ENCODE measurements at regions not wholly inside any gene's neighbourhood (a gene's known extent, or its start where the extent isn't known, plus 50 kb on each side); places are given as distances from the start of the nearest gene placed in this dataset.
"Not testable (repeated sequence)": the region's sequence is repeated elsewhere in the genome, so short reads cannot be mapped to it uniquely, and the experiment has no call there.

DNA sequence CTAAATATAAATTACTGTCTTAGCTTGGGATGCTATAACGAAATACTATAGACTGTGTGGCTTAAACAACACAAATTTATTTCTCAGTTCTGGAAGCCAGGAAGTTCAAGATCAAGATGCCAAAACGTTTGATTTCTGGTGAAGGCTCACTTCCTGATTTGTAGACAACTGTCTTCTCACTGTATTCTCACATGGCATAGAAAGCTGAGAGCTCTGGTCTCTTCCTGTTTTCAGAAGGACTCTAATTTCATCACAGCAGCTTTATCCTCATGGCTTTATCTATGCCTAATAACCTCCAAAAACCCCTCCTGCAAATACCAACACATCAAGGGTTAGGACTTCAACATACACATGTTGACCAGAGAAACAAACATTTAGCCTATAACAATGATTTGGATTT is 1795.5 kb downstream of the MRPL39 start:
- Histone ChIP-seq H3K23ac (ENCODE audit: low read length in 2 of 2) (no peak overlapping the region), H4K8ac (ENCODE audit: low read length) (no peak overlapping the region), H2BK120ac (ENCODE audit: low read depth, low read length) (no peak overlapping the region), H3K4me2 (ENCODE audit: low read length, poor library complexity, severe bottlenecking) (no peak overlapping the region), H3K27ac (ENCODE audit: low read length, poor library complexity, severe bottlenecking) (no peak overlapping the region), H2AFZ (ENCODE audit: low read depth, low read length) (no peak overlapping the region), H3K9me3 (ENCODE audit: control insufficient read depth, low read length) (no peaks in the 10 kb centered on the region), H2BK15ac (ENCODE audit: low read depth, poor library complexity, severe bottlenecking) (no peak overlapping the region), H3K4ac (ENCODE audit: low read depth in 1 of 2, low read length in 2 of 2) (no peak overlapping the region), H2BK12ac (ENCODE audit: low read length in 2 of 2) (no peak overlapping the region), H3K36me3 (ENCODE audit: control insufficient read depth in 1 of 2, insufficient read depth in 2 of 2, low read depth in 1 of 2, low read length in 2 of 2) (no peaks in the 10 kb centered on the region), H3K27me3 (ENCODE audit: control insufficient read depth in 1 of 2, insufficient read depth in 1 of 2, low read length in 2 of 2) (no peaks in the 10 kb centered on the region), H3K4me3 (ENCODE audit: insufficient read depth in 1 of 2, low read depth in 1 of 2, low read length in 2 of 2) (no peak overlapping the region), H3K14ac (ENCODE audit: low read length in 2 of 2) (no peak overlapping the region), H2BK5ac (ENCODE audit: low read depth, low read length, poor library complexity, severe bottlenecking) (no peak overlapping the region), H3K79me1 (replicated peaks; ENCODE audit: low read length, poor library complexity, severe bottlenecking) (no peaks in the 10 kb centered on the region), H3K4me1 (ENCODE audit: control insufficient read depth, insufficient read depth, low read depth, low read length) (no peaks in the 10 kb centered on the region), H3K9ac (ENCODE audit: low read length) (no peak overlapping the region), H4K91ac (ENCODE audit: low read length) (no peak overlapping the region), H2AK5ac (ENCODE audit: low read length, severe bottlenecking) (no peak overlapping the region), H3K18ac (ENCODE audit: low read depth in 1 of 2, low read length in 2 of 2) (no peak overlapping the region)
- no peak for DNase-seq
- WGBS = 36% methylated on average over 2 of the region's 2 CpGs

DNA sequence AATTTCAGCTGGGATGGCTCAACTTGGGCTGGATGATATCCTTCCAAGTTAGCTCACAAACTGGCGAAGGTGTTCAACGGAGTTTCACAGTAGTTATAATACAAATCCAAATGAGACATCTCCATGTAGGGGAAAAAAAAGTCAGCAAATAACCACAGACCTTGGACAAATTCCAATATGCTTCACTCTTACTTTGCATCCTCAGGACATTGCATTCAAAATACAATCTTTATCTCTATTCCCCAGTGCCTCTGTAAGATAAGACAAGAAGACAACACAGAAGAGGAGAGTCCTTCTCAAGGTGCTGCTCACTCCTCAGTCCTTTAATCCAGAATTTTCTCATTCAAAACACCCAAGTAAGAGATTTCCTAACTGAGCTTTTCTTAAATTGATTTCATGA is 1797.7 kb downstream of the MRPL39 start:
- H3K4me2 ChIP-seq (ENCODE audit: low read length, poor library complexity, severe bottlenecking) = no peak overlapping the region

GRCh38 chr21:23806966-23807548 is 1800.2 kb downstream of the MRPL39 start:
- not testable (repeated sequence) for H3K4ac ChIP-seq (ENCODE audit: low read depth in 1 of 2, low read length in 2 of 2); H3K23ac ChIP-seq (ENCODE audit: low read length in 2 of 2); H2BK5ac ChIP-seq (ENCODE audit: low read depth, low read length, poor library complexity, severe bottlenecking)

More for the DNA sequence above, 1797.7 kb downstream of the MRPL39 start:
- Histone ChIP-seq H2BK120ac (ENCODE audit: low read depth, low read length) (no peak overlapping the region), H3K14ac (ENCODE audit: low read length in 2 of 2) (no peak overlapping the region), H3K4me3 (ENCODE audit: insufficient read depth in 1 of 2, low read depth in 1 of 2, low read length in 2 of 2) (no peak overlapping the region), H2AK5ac (ENCODE audit: low read length, severe bottlenecking) (no peak overlapping the region), H3K9ac (ENCODE audit: low read length) (no peak overlapping the region), H3K27ac (ENCODE audit: low read length, poor library complexity, severe bottlenecking) (no peak overlapping the region), H3K9me3 (ENCODE audit: control insufficient read depth, low read length) (no peaks in the 10 kb centered on the region), H3K79me1 (replicated peaks; ENCODE audit: low read length, poor library complexity, severe bottlenecking) (no peaks in the 10 kb centered on the region), H3K27me3 (ENCODE audit: control insufficient read depth in 1 of 2, insufficient read depth in 1 of 2, low read length in 2 of 2) (no peaks in the 10 kb centered on the region), H3K4me1 (ENCODE audit: control insufficient read depth, insufficient read depth, low read depth, low read length) (no peaks in the 10 kb centered on the region), H3K4ac (ENCODE audit: low read depth in 1 of 2, low read length in 2 of 2) (no peak overlapping the region), H2BK15ac (ENCODE audit: low read depth, poor library complexity, severe bottlenecking) (no peak overlapping the region), H3K18ac (ENCODE audit: low read depth in 1 of 2, low read length in 2 of 2) (no peak overlapping the region), H4K91ac (ENCODE audit: low read length) (no peak overlapping the region), H2BK12ac (ENCODE audit: low read length in 2 of 2) (no peak overlapping the region), H3K36me3 (ENCODE audit: control insufficient read depth in 1 of 2, insufficient read depth in 2 of 2, low read depth in 1 of 2, low read length in 2 of 2) (no peaks in the 10 kb centered on the region), H4K8ac (ENCODE audit: low read length) (no peak overlapping the region), H3K23ac (ENCODE audit: low read length in 2 of 2) (no peak overlapping the region), H2AFZ (ENCODE audit: low read depth, low read length) (no peak overlapping the region), H2BK5ac (ENCODE audit: low read depth, low read length, poor library complexity, severe bottlenecking) (no peak overlapping the region)
- WGBS = 100% methylated on average over 1 of the region's 2 CpGs
- DNase-seq = no peak

DNA sequence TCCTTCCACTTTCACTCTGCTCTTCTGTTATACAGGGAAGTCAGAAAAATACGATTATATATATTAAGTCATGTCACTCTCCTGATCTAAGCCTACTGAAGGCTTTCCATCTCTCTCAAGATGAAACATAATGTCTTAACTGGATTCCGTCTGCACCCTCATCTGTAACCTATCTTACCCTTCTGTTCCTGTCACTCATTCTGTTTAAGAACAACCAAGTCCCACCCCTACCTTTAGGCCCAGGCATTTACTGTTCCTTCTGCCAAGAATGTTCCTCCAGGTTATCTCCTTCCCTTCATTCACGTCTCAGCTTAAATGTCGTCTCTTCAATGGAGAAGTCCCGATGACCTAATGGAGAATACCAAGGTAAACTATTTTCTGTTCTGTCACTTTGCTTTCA is 1802.4 kb downstream of the MRPL39 start:
- no peak overlapping the region for H3K23ac ChIP-seq (ENCODE audit: low read length in 2 of 2)
- H3K9ac ChIP-seq (ENCODE audit: low read length) = no peak overlapping the region
- WGBS = 78% methylated on average over 4 of the region's 5 CpGs
- H2AFZ ChIP-seq (ENCODE audit: low read depth, low read length) = no peak overlapping the region
- no peak overlapping the region for H2BK15ac ChIP-seq (ENCODE audit: low read depth, poor library complexity, severe bottlenecking)
- no peak overlapping the region for H3K4ac ChIP-seq (ENCODE audit: low read depth in 1 of 2, low read length in 2 of 2)
- H4K91ac ChIP-seq (ENCODE audit: low read length) = no peak overlapping the region
- no peak overlapping the region for H2AK5ac ChIP-seq (ENCODE audit: low read length, severe bottlenecking)
- H3K4me3 ChIP-seq (ENCODE audit: insufficient read depth in 1 of 2, low read depth in 1 of 2, low read length in 2 of 2) = no peak overlapping the region
- no peak overlapping the region for H4K8ac ChIP-seq (ENCODE audit: low read length)
- no peak for DNase-seq
- H3K27ac ChIP-seq (ENCODE audit: low read length, poor library complexity, severe bottlenecking) = no peak overlapping the region
- H3K36me3 ChIP-seq (ENCODE audit: control insufficient read depth in 1 of 2, insufficient read depth in 2 of 2, low read depth in 1 of 2, low read length in 2 of 2) = no peaks in the 10 kb centered on the region
- no peak overlapping the region for H2BK12ac ChIP-seq (ENCODE audit: low read length in 2 of 2)
- H3K79me1 ChIP-seq (replicated peaks; ENCODE audit: low read length, poor library complexity, severe bottlenecking) = no peaks in the 10 kb centered on the region
- H2BK120ac ChIP-seq (ENCODE audit: low read depth, low read length) = no peak overlapping the region
- no peaks in the 10 kb centered on the region for H3K9me3 ChIP-seq (ENCODE audit: control insufficient read depth, low read length)
- no peak overlapping the region for H3K18ac ChIP-seq (ENCODE audit: low read depth in 1 of 2, low read length in 2 of 2)
- H3K14ac ChIP-seq (ENCODE audit: low read length in 2 of 2) = no peak overlapping the region
- H2BK5ac ChIP-seq (ENCODE audit: low read depth, low read length, poor library complexity, severe bottlenecking) = no peak overlapping the region
- H3K4me1 ChIP-seq (ENCODE audit: control insufficient read depth, insufficient read depth, low read depth, low read length) = no peaks in the 10 kb centered on the region
- H3K27me3 ChIP-seq (ENCODE audit: control insufficient read depth in 1 of 2, insufficient read depth in 1 of 2, low read length in 2 of 2) = no peaks in the 10 kb centered on the region
- no peak overlapping the region for H3K4me2 ChIP-seq (ENCODE audit: low read length, poor library complexity, severe bottlenecking)

More at GRCh38 chr21:23806966-23807548, 1800.2 kb downstream of the MRPL39 start:
- not testable (repeated sequence) for H4K8ac ChIP-seq (ENCODE audit: low read length); H2BK12ac ChIP-seq (ENCODE audit: low read length in 2 of 2); H3K9ac ChIP-seq (ENCODE audit: low read length); H3K79me1 ChIP-seq (replicated peaks; ENCODE audit: low read length, poor library complexity, severe bottlenecking); H3K4me3 ChIP-seq (ENCODE audit: insufficient read depth in 1 of 2, low read depth in 1 of 2, low read length in 2 of 2); H3K9me3 ChIP-seq (ENCODE audit: control insufficient read depth, low read length); H2AFZ ChIP-seq (ENCODE audit: low read depth, low read length); H3K27ac ChIP-seq (ENCODE audit: low read length, poor library complexity, severe bottlenecking); H3K36me3 ChIP-seq (ENCODE audit: control insufficient read depth in 1 of 2, insufficient read depth in 2 of 2, low read depth in 1 of 2, low read length in 2 of 2); H4K91ac ChIP-seq (ENCODE audit: low read length); H3K4me2 ChIP-seq (ENCODE audit: low read length, poor library complexity, severe bottlenecking); H2BK120ac ChIP-seq (ENCODE audit: low read depth, low read length); DNase-seq; H3K4me1 ChIP-seq (ENCODE audit: control insufficient read depth, insufficient read depth, low read depth, low read length); H3K18ac ChIP-seq (ENCODE audit: low read depth in 1 of 2, low read length in 2 of 2); H2AK5ac ChIP-seq (ENCODE audit: low read length, severe bottlenecking); H2BK15ac ChIP-seq (ENCODE audit: low read depth, poor library complexity, severe bottlenecking); H3K27me3 ChIP-seq (ENCODE audit: control insufficient read depth in 1 of 2, insufficient read depth in 1 of 2, low read length in 2 of 2); H3K14ac ChIP-seq (ENCODE audit: low read length in 2 of 2)
- WGBS = 95% methylated on average over 37 of the region's 39 CpGs

All from mesenchymal stem cell (in vitro differentiated cells and primary cell).